ENCODE measurements at regions not wholly inside any gene's neighbourhood (a gene's known extent, or its start where the extent isn't known, plus 50 kb on each side); places are given as distances from the start of the nearest gene placed in this dataset.

GRCh38 chr2:5751873-5752482 is 59.8 kb downstream of the SOX11 start:
- TF ChIP-seq CTCF (IDR thresholded peaks at IDR 0.05; ENCODE audit: control insufficient read depth, extremely low read depth, insufficient read depth): no peak
- no peak overlapping the region for H3K4me3 ChIP-seq (ENCODE audit: low read depth, low read length)
- no peak for DNase-seq (ENCODE audit: low read depth)

GRCh38 chr2:5756272-5756671 is 64.1 kb downstream of the SOX11 start:
- DNase-seq (ENCODE audit: low read depth): no peak
- TF ChIP-seq CTCF (IDR thresholded peaks at IDR 0.05; ENCODE audit: control insufficient read depth, extremely low read depth, insufficient read depth): no peak
- no peak overlapping the region for H3K4me3 ChIP-seq (ENCODE audit: low read depth, low read length)

GRCh38 chr2:5758346-5758745 is 66.2 kb downstream of the SOX11 start:
- DNase-seq (ENCODE audit: low read depth): no peak
- no peak for TF ChIP-seq CTCF (IDR thresholded peaks at IDR 0.05; ENCODE audit: control insufficient read depth, extremely low read depth, insufficient read depth)
- H3K4me3 ChIP-seq (ENCODE audit: low read depth, low read length): no peak overlapping the region

GRCh38 chr2:5759949-5760348 is 67.8 kb downstream of the SOX11 start:
- no peak for DNase-seq (ENCODE audit: low read depth)
- no peak overlapping the region for H3K4me3 ChIP-seq (ENCODE audit: low read depth, low read length)
- TF ChIP-seq CTCF (IDR thresholded peaks at IDR 0.05; ENCODE audit: control insufficient read depth, extremely low read depth, insufficient read depth): no peak

GRCh38 chr2:5763531-5763930 is 71.3 kb downstream of the SOX11 start:
- TF ChIP-seq CTCF (IDR thresholded peaks at IDR 0.05; ENCODE audit: control insufficient read depth, extremely low read depth, insufficient read depth): no peak
- no peak for DNase-seq (ENCODE audit: low read depth)
- H3K4me3 ChIP-seq (ENCODE audit: low read depth, low read length): no peak overlapping the region

GRCh38 chr2:5764041-5764440 is 71.9 kb downstream of the SOX11 start:
- H3K4me3 ChIP-seq (ENCODE audit: low read depth, low read length): no peak overlapping the region
- no peak for DNase-seq (ENCODE audit: low read depth)
- no peak for TF ChIP-seq CTCF (IDR thresholded peaks at IDR 0.05; ENCODE audit: control insufficient read depth, extremely low read depth, insufficient read depth)

- TF ChIP-seq CTCF (IDR thresholded peaks at IDR 0.05; ENCODE audit: control insufficient read depth, extremely low read depth, insufficient read depth): no peak
- DNase-seq (ENCODE audit: low read depth): no peak
- no peak overlapping the region for H3K4me3 ChIP-seq (ENCODE audit: low read depth, low read length)
Measured at GRCh38 chr2:5766056-5766455, 73.9 kb downstream of the SOX11 start.
